IMR-90 (cell line): ENCODE measurements at regions not wholly inside any gene's neighbourhood (a gene's known extent, or its start where the extent isn't known, plus 50 kb on each side); places are given as distances from the start of the nearest gene placed in this dataset.

Experiments
- ATAC-seq: fragments of 200-7000 bp; cut with Tn5 transposase; 2 replicates; pipeline ENCODE4 v1.9.1; 2020; ENCODE audit warnings: low read depth, mild to moderate bottlenecking, moderate library complexity
- BruUV-seq: library from RNA; stranded (reverse); fragments of 400-500 nt; replicated peaks from 2 replicates; lab custom pipeline; 2021; lab: Mats Ljungman, UMichigan
- CTCF ChIA-PET: fragments of 300-600 bp; formaldehyde crosslinking; extraction: SDS; loops from one replicate; lab custom pipeline; 2021; ENCODE audit warnings: antibody characterized with exemption; lab: Yijun Ruan, JAX
- POLR2A ChIA-PET: fragments of 300-600 bp; sonication (Branson Sonifier 250); formaldehyde crosslinking; loops from one replicate; lab custom pipeline; 2022; ENCODE audit warnings: antibody characterized with exemption; ENCODE audit not compliant: unreplicated experiment; lab: Charles Lee
- DNase-seq: peaks from one replicate; pipeline ENCODE4 v3.0.0; 2013
- H2AFZ ChIP-seq: replicated peaks from 2 replicates; pipeline ENCODE3; 2013; ENCODE audit warnings: low read length, mild to moderate bottlenecking; ENCODE audit not compliant: poor library complexity
- H2AK5ac ChIP-seq: 2 replicates; pipeline ENCODE4 v1.6.1; 2013; ENCODE audit warnings: low read depth, low read length, inconsistent platforms
- H2AK9ac ChIP-seq: replicated peaks from 2 replicates; pipeline ENCODE3; 2013; ENCODE audit warnings: mild to moderate bottlenecking, low read depth, low read length, moderate library complexity; ENCODE audit not compliant: poor library complexity
- H2BK120ac ChIP-seq: 2 replicates; pipeline ENCODE4 v1.6.1; 2013; ENCODE audit warnings: low read depth, low read length, inconsistent platforms
- H2BK15ac ChIP-seq: 3 replicates; pipeline ENCODE4 v1.6.1; 2013; ENCODE audit warnings: low read depth, low read length, inconsistent platforms
- H2BK20ac ChIP-seq: 2 replicates; pipeline ENCODE4 v1.6.1; 2013; ENCODE audit warnings: low read depth, mild to moderate bottlenecking, inconsistent platforms, low read length, moderate library complexity
- H2BK5ac ChIP-seq: 2 replicates; pipeline ENCODE4 v1.6.1; 2013; ENCODE audit warnings: mild to moderate bottlenecking, low read depth, low read length, inconsistent platforms; ENCODE audit not compliant: poor library complexity, severe bottlenecking
- H3K14ac ChIP-seq: replicated peaks from 2 replicates; pipeline ENCODE4 v1.6.1; 2013; ENCODE audit warnings: low read depth, low read length, inconsistent platforms
- H3K18ac ChIP-seq: 2 replicates; pipeline ENCODE4 v1.6.1; 2013; ENCODE audit warnings: low read depth, low read length, control low read depth
- H3K23ac ChIP-seq: 2 replicates; pipeline ENCODE4 v1.6.1; 2013; ENCODE audit warnings: low read depth, low read length, inconsistent platforms
- H3K27ac ChIP-seq: 2 replicates; pipeline ENCODE4 v1.5.1; 2013; ENCODE audit warnings: mild to moderate bottlenecking, control low read depth, low read length; ENCODE audit not compliant: insufficient read depth
- H3K27me3 ChIP-seq: 2 replicates; pipeline ENCODE4 v1.6.1; 2013; ENCODE audit warnings: low read length; ENCODE audit not compliant: control insufficient read depth, insufficient read depth
- H3K36me3 ChIP-seq: 2 replicates; pipeline ENCODE4 v1.6.1; 2013; ENCODE audit warnings: low read length, mixed read lengths; ENCODE audit not compliant: control insufficient read depth, insufficient read depth
- H3K4ac ChIP-seq: 2 replicates; pipeline ENCODE4 v1.6.1; 2013; ENCODE audit warnings: low read depth, low read length, inconsistent platforms
- H3K4me1 ChIP-seq: 2 replicates; pipeline ENCODE4 v1.6.1; 2013; ENCODE audit warnings: low read length, mixed read lengths; ENCODE audit not compliant: control insufficient read depth, insufficient read depth
- H3K4me2 ChIP-seq: 2 replicates; pipeline ENCODE4 v1.6.1; 2013; ENCODE audit warnings: low read depth, mild to moderate bottlenecking, control low read depth, low read length, moderate library complexity
- H3K4me3 ChIP-seq: 2 replicates; pipeline ENCODE4 v1.5.1; 2013; ENCODE audit warnings: low read depth, mild to moderate bottlenecking, control low read depth, low read length, moderate library complexity; ENCODE audit not compliant: insufficient read depth
- H3K56ac ChIP-seq: 2 replicates; pipeline ENCODE4 v1.6.1; 2013; ENCODE audit warnings: low read length, inconsistent platforms; ENCODE audit not compliant: insufficient read depth; ENCODE audit errors: extremely low read depth
- H3K79me1 ChIP-seq, 2 experiments: 2 replicates each; pipeline ENCODE4 v1.6.1; 2013; ENCODE audit warnings: low read length in 2 of 2, inconsistent platforms in 1 of 2, low read depth in 1 of 2
- H3K9ac ChIP-seq: 2 replicates; pipeline ENCODE4 v1.6.1; 2013; ENCODE audit warnings: low read depth, low read length, control low read depth
- H3K9me1 ChIP-seq: 2 replicates; pipeline ENCODE4 v1.6.1; 2013; ENCODE audit warnings: low read length, inconsistent platforms; ENCODE audit not compliant: insufficient read depth
- H3K9me3 ChIP-seq: 2 replicates; pipeline ENCODE4 v1.6.1; 2013; ENCODE audit warnings: low read length; ENCODE audit not compliant: control insufficient read depth, insufficient read depth
- H4K20me1 ChIP-seq: 2 replicates; pipeline ENCODE4 v1.6.1; 2013; ENCODE audit warnings: low read length, inconsistent platforms; ENCODE audit not compliant: insufficient read depth
- H4K5ac ChIP-seq: 2 replicates; pipeline ENCODE4 v1.6.1; 2013; ENCODE audit warnings: mild to moderate bottlenecking, low read depth, low read length, control low read depth
- H4K8ac ChIP-seq, 2 experiments: 2 replicates each; pipeline ENCODE4 v1.6.1; 2013; ENCODE audit warnings: low read depth in 2 of 2, low read length in 2 of 2, control low read depth in 1 of 2, inconsistent platforms in 1 of 2
- H4K91ac ChIP-seq: 2 replicates; pipeline ENCODE4 v1.6.1; 2013; ENCODE audit warnings: low read depth, low read length, inconsistent platforms; ENCODE audit not compliant: insufficient read depth
- CEBPB ChIP-seq: IDR thresholded peaks from 2 replicates; pipeline ENCODE4 v1.6.1; 2012; ENCODE audit warnings: low read depth, low read length, improper control_type of control experiment
- CTCF ChIP-seq: conservative IDR thresholded peaks from 2 replicates; pipeline ENCODE4 v1.5.1; 2012; ENCODE audit warnings: mild to moderate bottlenecking, low read depth, low read length, improper control_type of control experiment
- FOS ChIP-seq: fragments of 150-350 bp; IDR thresholded peaks from 2 replicates; pipeline ENCODE4 v1.6.1; 2016; ENCODE audit warnings: low read depth, low read length
- MAFK ChIP-seq: IDR thresholded peaks from 2 replicates; pipeline ENCODE4 v1.6.1; 2012; ENCODE audit warnings: low read depth, low read length, improper control_type of control experiment
- RFX5 ChIP-seq: IDR thresholded peaks from 2 replicates; pipeline ENCODE4 v1.8.0; 2012; ENCODE audit warnings: low read depth, mild to moderate bottlenecking, low read length, moderate library complexity
- WGBS, 2 experiments: methylation state at CpG; one replicate each; pipeline versions ENCODE4 v1.1.5 to v1.1.7; 2013; ENCODE audit warnings: missing lambda C conversion rate in 2 of 2; ENCODE audit not compliant: insufficient read length in 1 of 2; ENCODE audit errors: extremely low coverage in 2 of 2; 5-methylcytosine and 5-hydroxymethylcytosine counted together
- dilution Hi-C: fragments of 300-500 bp; cut with HindIII; formaldehyde crosslinking; loops from one replicate; pipeline ENCODE4 v1.14.3; 2018; ENCODE audit warnings: low sequenced_read_pairs; ENCODE audit not compliant: unreplicated experiment
- in situ Hi-C: fragments of 300-500 bp; cut with MboI; formaldehyde crosslinking; loops from 3 replicates; pipeline ENCODE4 v1.14.3; 2019; ENCODE audit warnings: low sequenced_read_pairs, inconsistent platforms, mixed read lengths
- intact Hi-C: fragments of 100-400 bp; cut with micrococcal nuclease; formaldehyde crosslinking; loops from 2 replicates; pipeline ENCODE4 v1.10.0; 2022

- no peak overlapping the region for H2AK5ac ChIP-seq
- no peaks in the 10 kb centered on the region for H3K9me3 ChIP-seq
- no peak overlapping the region for H2BK120ac ChIP-seq
- peaks cover 3% of the 10 kb centered on the region; the same call in 1 of the 2 replicates for H3K27me3 ChIP-seq
- dilution Hi-C loops = no loop called here
- no peak for ATAC-seq
- BruUV-seq = no TSS peak
- H3K36me3 ChIP-seq = no peaks in the 10 kb centered on the region
- no peak overlapping the region for H2BK20ac ChIP-seq
- H4K20me1 ChIP-seq = no peaks in the 10 kb centered on the region
- H3K4me2 ChIP-seq = no peak overlapping the region
- no peaks in the 10 kb centered on the region for H3K9me1 ChIP-seq
- intact Hi-C loops = loop anchor here (10.0 kb wide), 1 partner anchor 483 kb away; no protein-coding TSS in a partner anchor
- no peak for TF ChIP-seq CTCF
- no peak for TF ChIP-seq FOS
- TF ChIP-seq CEBPB = no peak
- no peak for TF ChIP-seq RFX5
- no peak for TF ChIP-seq MAFK
- H3K27ac ChIP-seq = no peak overlapping the region
- no peak overlapping the region for H2AK9ac ChIP-seq
- no peak overlapping the region for H3K18ac ChIP-seq
- ChIA-PET CTCF (no interaction called here), POLR2A (no interaction called here)
- no peak overlapping the region for H3K14ac ChIP-seq
- H3K56ac ChIP-seq = no peak overlapping the region
- no peak for DNase-seq
- H3K4me1 ChIP-seq = no peaks in the 10 kb centered on the region
- no peaks in the 10 kb centered on the region for H3K79me1 ChIP-seq
- no peak overlapping the region for H2BK5ac ChIP-seq
- H2BK15ac ChIP-seq = no peak overlapping the region
- no peak overlapping the region for H4K91ac ChIP-seq
- H4K5ac ChIP-seq = no peak overlapping the region
- no peak overlapping the region for H3K4ac ChIP-seq
- in situ Hi-C loops = no loop called here
- no peak overlapping the region for H3K9ac ChIP-seq
- H2AFZ ChIP-seq = no peak overlapping the region
- H3K23ac ChIP-seq = no peak overlapping the region
- H3K4me3 ChIP-seq = no peak overlapping the region
- H4K8ac ChIP-seq = no peak overlapping the region
- 50% methylated on average over 1 of the region's 2 CpGs; no CpG with 5 or more reads in 1 of the 2 experiments for WGBS, 2 experiments
These were observed 60.7 kb upstream of the FAM9A start for GRCh38 chrX:8861908-8862307.
